Endothelial cell (in vitro differentiated cells): ENCODE measurements at regions not wholly inside any gene's neighbourhood (a gene's known extent, or its start where the extent isn't known, plus 50 kb on each side); places are given as distances from the start of the nearest gene placed in this dataset.

Source experiments
- DNase-seq: peaks from one replicate; pipeline ENCODE4 v3.0.0; 2021; ENCODE audit warnings: low spot score
- H3K27ac Mint-ChIP-seq: one replicate; pipeline ENCODE4 v1.8.0; 2021; ENCODE audit warnings: mixed read lengths, inconsistent platforms; ENCODE audit not compliant: unreplicated experiment
- H3K27me3 Mint-ChIP-seq: one replicate; pipeline ENCODE4 v1.8.0; 2021; ENCODE audit warnings: mild to moderate bottlenecking, moderate library complexity, mixed read lengths, inconsistent platforms; ENCODE audit not compliant: unreplicated experiment
- H3K36me3 Mint-ChIP-seq: one replicate; pipeline ENCODE4 v1.8.0; 2021; ENCODE audit warnings: mild to moderate bottlenecking, low read depth, mixed read lengths, inconsistent platforms; ENCODE audit not compliant: unreplicated experiment
- H3K4me1 Mint-ChIP-seq: one replicate; pipeline ENCODE4 v1.8.0; 2021; ENCODE audit warnings: mild to moderate bottlenecking, mixed read lengths, inconsistent platforms; ENCODE audit not compliant: unreplicated experiment
- H3K4me3 Mint-ChIP-seq: one replicate; pipeline ENCODE4 v1.8.0; 2021; ENCODE audit warnings: mild to moderate bottlenecking, mixed read lengths, inconsistent platforms; ENCODE audit not compliant: unreplicated experiment
- H3K9me3 Mint-ChIP-seq: one replicate; pipeline ENCODE4 v1.8.0; 2021; ENCODE audit warnings: mixed read lengths, inconsistent platforms; ENCODE audit not compliant: unreplicated experiment
- CTCF ChIP-seq: fragments of 200-600 bp; sonication (generic); IDR thresholded peaks from one replicate; pipeline ENCODE4 v1.5.0; 2021; ENCODE audit warnings: antibody characterized with exemption; ENCODE audit not compliant: unreplicated experiment

- TF ChIP-seq CTCF = no peak
- no peaks in the 10 kb centered on the region for H3K9me3 Mint-ChIP-seq
- H3K4me1 Mint-ChIP-seq = no peaks in the 10 kb centered on the region
- DNase-seq = no peak
- H3K27ac Mint-ChIP-seq = no peak overlapping the region
- H3K4me3 Mint-ChIP-seq = no peak overlapping the region
- H3K27me3 Mint-ChIP-seq = peaks cover 1% of the 10 kb centered on the region
- no peaks in the 10 kb centered on the region for H3K36me3 Mint-ChIP-seq
Measured at GRCh38 chr20:40933758-40934157, 94.9 kb upstream of the TOP1 start.

- Mint-ChIP-seq H3K27ac (no peak overlapping the region), H3K36me3 (no peaks in the 10 kb centered on the region), H3K4me3 (no peak overlapping the region), H3K27me3 (peaks cover 1% of the 10 kb centered on the region), H3K9me3 (no peaks in the 10 kb centered on the region), H3K4me1 (no peaks in the 10 kb centered on the region)
- no peak for TF ChIP-seq CTCF
- no peak for DNase-seq
Measured at GRCh38 chr20:40938020-40938419, 90.6 kb upstream of the TOP1 start.

GRCh38 chr20:40939667-40940066 is 89.0 kb upstream of the TOP1 start:
- Mint-ChIP-seq H3K9me3 (no peaks in the 10 kb centered on the region), H3K27me3 (peaks cover 1% of the 10 kb centered on the region)

GRCh38 chr20:40941133-40941610 is 87.5 kb upstream of the TOP1 start:
- H3K9me3 Mint-ChIP-seq = no peaks in the 10 kb centered on the region
- peaks cover 10% of the 10 kb centered on the region for H3K4me1 Mint-ChIP-seq
- TF ChIP-seq CTCF = no peak
- no peak overlapping the region for H3K4me3 Mint-ChIP-seq
- DNase-seq = no peak
- no peak overlapping the region for H3K27ac Mint-ChIP-seq
- no peaks in the 10 kb centered on the region for H3K36me3 Mint-ChIP-seq
- H3K27me3 Mint-ChIP-seq = peaks cover 1% of the 10 kb centered on the region

More at GRCh38 chr20:40939667-40940066, 89.0 kb upstream of the TOP1 start:
- H3K36me3 Mint-ChIP-seq = no peaks in the 10 kb centered on the region
- no peak overlapping the region for H3K27ac Mint-ChIP-seq
- no peak for TF ChIP-seq CTCF
- no peak overlapping the region for H3K4me3 Mint-ChIP-seq
- H3K4me1 Mint-ChIP-seq = peaks cover 4% of the 10 kb centered on the region
- no peak for DNase-seq

GRCh38 chr20:40942006-40942405 is 86.6 kb upstream of the TOP1 start:
- H3K9me3 Mint-ChIP-seq = no peaks in the 10 kb centered on the region
- H3K4me1 Mint-ChIP-seq = peaks cover 10% of the 10 kb centered on the region
- peaks cover 1% of the 10 kb centered on the region for H3K27me3 Mint-ChIP-seq
- H3K4me3 Mint-ChIP-seq = no peak overlapping the region
- no peak for TF ChIP-seq CTCF
- H3K27ac Mint-ChIP-seq = no peak overlapping the region
- H3K36me3 Mint-ChIP-seq = no peaks in the 10 kb centered on the region
- no peak for DNase-seq
